ENCODE measurements at regions not wholly inside any gene's neighbourhood (a gene's known extent, or its start where the extent isn't known, plus 50 kb on each side); places are given as distances from the start of the nearest gene placed in this dataset.

- no peak overlapping the region for H3K4me3 ChIP-seq (ENCODE audit: low read length)
- no peaks in the 10 kb centered on the region for H3K9me3 ChIP-seq (ENCODE audit: control insufficient read depth, low read length)
- WGBS = 26% methylated on average over 1 of the region's 1 CpG
- DNase-seq = no peak
- intact Hi-C loops (cut with DNase I) = no loop called here
- no peaks in the 10 kb centered on the region for H3K27me3 ChIP-seq (ENCODE audit: control insufficient read depth, insufficient read depth)
- H3K4me1 ChIP-seq (ENCODE audit: control insufficient read depth, insufficient read depth, low read length) = no peaks in the 10 kb centered on the region
- H3K27ac ChIP-seq (ENCODE audit: low read length) = no peak overlapping the region
- no peak for ATAC-seq
These were observed 586.5 kb upstream of the EPHA7 start for GRCh38 chr6:94005835-94006234.

GRCh38 chr6:93992976-93993375, 573.6 kb upstream of the EPHA7 start:
- no peaks in the 10 kb centered on the region for H3K27me3 ChIP-seq (ENCODE audit: control insufficient read depth, insufficient read depth)
- WGBS = 16% methylated on average over 1 of the region's 1 CpG
- ATAC-seq (no peak), DNase-seq (no peak)
- no peaks in the 10 kb centered on the region for H3K4me1 ChIP-seq (ENCODE audit: control insufficient read depth, insufficient read depth, low read length)
- H3K27ac ChIP-seq (ENCODE audit: low read length) = no peak overlapping the region
- H3K4me3 ChIP-seq (ENCODE audit: low read length) = no peak overlapping the region
- H3K9me3 ChIP-seq (ENCODE audit: control insufficient read depth, low read length) = no peaks in the 10 kb centered on the region
- intact Hi-C loops (cut with DNase I) = no loop called here

GRCh38 chr6:93989630-93990029, 570.3 kb upstream of the EPHA7 start:
- Histone ChIP-seq H3K4me1 (ENCODE audit: control insufficient read depth, insufficient read depth, low read length) (no peaks in the 10 kb centered on the region), H3K27me3 (ENCODE audit: control insufficient read depth, insufficient read depth) (no peaks in the 10 kb centered on the region), H3K4me3 (ENCODE audit: low read length) (no peak overlapping the region), H3K9me3 (ENCODE audit: control insufficient read depth, low read length) (no peaks in the 10 kb centered on the region), H3K27ac (ENCODE audit: low read length) (no peak overlapping the region)
- intact Hi-C loops (cut with DNase I) = no loop called here
- no peak for DNase-seq
- WGBS = 92% methylated on average over 2 of the region's 2 CpGs
- ATAC-seq = no peak

DNA sequence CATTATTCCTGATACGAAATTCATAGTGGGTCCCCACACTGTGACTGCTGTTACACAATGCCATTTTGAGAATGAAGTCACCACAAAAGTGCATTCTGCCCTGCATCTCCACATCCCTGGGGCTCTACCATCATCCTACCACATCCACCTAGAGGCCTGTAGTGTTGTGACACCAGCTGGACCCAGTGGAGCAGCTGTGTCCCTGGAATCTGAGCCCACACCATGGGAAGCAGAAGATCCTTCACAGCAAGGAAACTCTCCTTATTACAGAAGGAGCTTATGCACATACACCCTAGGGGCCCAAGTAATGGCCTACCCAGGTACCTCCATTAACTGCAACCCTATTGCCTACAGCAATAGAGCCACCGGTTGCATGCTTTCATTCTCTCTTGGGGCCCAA, 566.6 kb upstream of the EPHA7 start:
- ATAC-seq (no peak), DNase-seq (no peak)
- intact Hi-C loops (cut with DNase I) = no loop called here
- Histone ChIP-seq H3K4me3 (ENCODE audit: low read length) (no peak overlapping the region), H3K4me1 (ENCODE audit: control insufficient read depth, insufficient read depth, low read length) (no peaks in the 10 kb centered on the region), H3K9me3 (ENCODE audit: control insufficient read depth, low read length) (no peaks in the 10 kb centered on the region), H3K27ac (ENCODE audit: low read length) (no peak overlapping the region), H3K27me3 (ENCODE audit: control insufficient read depth, insufficient read depth) (no peaks in the 10 kb centered on the region)
- WGBS = 81% methylated on average over 2 of the region's 2 CpGs

GRCh38 chr6:93975159-93975558, 555.8 kb upstream of the EPHA7 start:
- no peak for ATAC-seq
- H3K9me3 ChIP-seq (ENCODE audit: control insufficient read depth, low read length) = no peaks in the 10 kb centered on the region
- no peaks in the 10 kb centered on the region for H3K27me3 ChIP-seq (ENCODE audit: control insufficient read depth, insufficient read depth)
- DNase-seq = no peak
- no peak overlapping the region for H3K27ac ChIP-seq (ENCODE audit: low read length)
- H3K4me3 ChIP-seq (ENCODE audit: low read length) = no peak overlapping the region
- intact Hi-C loops (cut with DNase I) = no loop called here
- no peaks in the 10 kb centered on the region for H3K4me1 ChIP-seq (ENCODE audit: control insufficient read depth, insufficient read depth, low read length)
- WGBS = 58% methylated on average over 3 of the region's 3 CpGs

GRCh38 chr6:93974332-93974731, 555.0 kb upstream of the EPHA7 start:
- intact Hi-C loops (cut with DNase I) = no loop called here
- 80% methylated on average over 2 of the region's 2 CpGs for WGBS
- no peaks in the 10 kb centered on the region for H3K9me3 ChIP-seq (ENCODE audit: control insufficient read depth, low read length)
- ATAC-seq (no peak), DNase-seq (no peak)
- H3K27ac ChIP-seq (ENCODE audit: low read length) = no peak overlapping the region
- H3K4me1 ChIP-seq (ENCODE audit: control insufficient read depth, insufficient read depth, low read length) = no peaks in the 10 kb centered on the region
- no peak overlapping the region for H3K4me3 ChIP-seq (ENCODE audit: low read length)
- H3K27me3 ChIP-seq (ENCODE audit: control insufficient read depth, insufficient read depth) = no peaks in the 10 kb centered on the region

GRCh38 chr6:93972791-93973190, 553.4 kb upstream of the EPHA7 start:
- no peaks in the 10 kb centered on the region for H3K9me3 ChIP-seq (ENCODE audit: control insufficient read depth, low read length)
- ATAC-seq (no peak), DNase-seq (no peak)
- no peak overlapping the region for H3K4me3 ChIP-seq (ENCODE audit: low read length)
- H3K27ac ChIP-seq (ENCODE audit: low read length) = no peak overlapping the region
- no peaks in the 10 kb centered on the region for H3K27me3 ChIP-seq (ENCODE audit: control insufficient read depth, insufficient read depth)
- intact Hi-C loops (cut with DNase I) = no loop called here
- 80% methylated on average over 3 of the region's 3 CpGs for WGBS
- no peaks in the 10 kb centered on the region for H3K4me1 ChIP-seq (ENCODE audit: control insufficient read depth, insufficient read depth, low read length)

GRCh38 chr6:93970684-93971083, 551.3 kb upstream of the EPHA7 start:
- Histone ChIP-seq H3K4me3 (ENCODE audit: low read length) (no peak overlapping the region), H3K27me3 (ENCODE audit: control insufficient read depth, insufficient read depth) (no peaks in the 10 kb centered on the region), H3K4me1 (ENCODE audit: control insufficient read depth, insufficient read depth, low read length) (no peaks in the 10 kb centered on the region), H3K27ac (ENCODE audit: low read length) (no peak overlapping the region), H3K9me3 (ENCODE audit: control insufficient read depth, low read length) (no peaks in the 10 kb centered on the region)
- DNase-seq (no peak), ATAC-seq (no peak)
- 37% methylated on average over 5 of the region's 5 CpGs for WGBS
- intact Hi-C loops (cut with DNase I) = no loop called here

GRCh38 chr6:93968126-93968525, 548.8 kb upstream of the EPHA7 start:
- 81% methylated on average over 4 of the region's 4 CpGs for WGBS
- intact Hi-C loops (cut with DNase I) = no loop called here

DNA sequence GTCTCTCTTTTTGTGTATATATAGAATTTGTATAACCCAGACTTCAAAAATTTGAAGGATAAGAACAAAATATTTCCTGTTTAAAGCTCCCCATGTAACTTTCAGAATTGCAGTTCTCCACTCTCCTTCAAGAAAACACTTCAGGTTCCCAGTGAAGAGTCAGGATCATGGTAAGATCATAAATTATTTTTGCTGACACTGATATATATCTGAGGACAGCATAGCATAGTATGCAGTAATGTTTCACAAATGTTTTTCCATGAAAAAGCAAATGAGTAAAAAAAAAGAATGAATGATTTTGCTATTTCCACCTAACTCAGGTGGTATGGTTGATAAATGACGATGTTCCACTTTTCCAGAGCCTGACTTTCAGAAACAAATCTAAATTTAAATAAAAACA, 545.6 kb upstream of the EPHA7 start:
- WGBS = 68% methylated on average over 1 of the region's 1 CpG
- Histone ChIP-seq H3K4me3 (ENCODE audit: low read length) (no peak overlapping the region), H3K27me3 (ENCODE audit: control insufficient read depth, insufficient read depth) (no peaks in the 10 kb centered on the region), H3K27ac (ENCODE audit: low read length) (no peak overlapping the region), H3K4me1 (ENCODE audit: control insufficient read depth, insufficient read depth, low read length) (no peaks in the 10 kb centered on the region), H3K9me3 (ENCODE audit: control insufficient read depth, low read length) (no peaks in the 10 kb centered on the region)
- DNase-seq = no peak
- no peak for ATAC-seq
- intact Hi-C loops (cut with DNase I) = no loop called here

More at GRCh38 chr6:93968126-93968525, 548.8 kb upstream of the EPHA7 start:
- H3K27ac ChIP-seq (ENCODE audit: low read length) = no peak overlapping the region
- no peaks in the 10 kb centered on the region for H3K9me3 ChIP-seq (ENCODE audit: control insufficient read depth, low read length)
- no peak for DNase-seq
- no peak for ATAC-seq
- H3K27me3 ChIP-seq (ENCODE audit: control insufficient read depth, insufficient read depth) = no peaks in the 10 kb centered on the region
- H3K4me3 ChIP-seq (ENCODE audit: low read length) = no peak overlapping the region
- no peaks in the 10 kb centered on the region for H3K4me1 ChIP-seq (ENCODE audit: control insufficient read depth, insufficient read depth, low read length)

- H3K27ac ChIP-seq (ENCODE audit: low read length) = no peak overlapping the region
- no peak overlapping the region for H3K4me3 ChIP-seq (ENCODE audit: low read length)
- no peaks in the 10 kb centered on the region for H3K9me3 ChIP-seq (ENCODE audit: control insufficient read depth, low read length)
- DNase-seq = no peak
- no peak for ATAC-seq
- H3K4me1 ChIP-seq (ENCODE audit: control insufficient read depth, insufficient read depth, low read length) = no peaks in the 10 kb centered on the region
- H3K27me3 ChIP-seq (ENCODE audit: control insufficient read depth, insufficient read depth) = no peaks in the 10 kb centered on the region
- 60% methylated on average over 1 of the region's 1 CpG for WGBS
- intact Hi-C loops (cut with DNase I) = no loop called here
These were observed 545.0 kb upstream of the EPHA7 start for GRCh38 chr6:93964321-93964720.

DNA sequence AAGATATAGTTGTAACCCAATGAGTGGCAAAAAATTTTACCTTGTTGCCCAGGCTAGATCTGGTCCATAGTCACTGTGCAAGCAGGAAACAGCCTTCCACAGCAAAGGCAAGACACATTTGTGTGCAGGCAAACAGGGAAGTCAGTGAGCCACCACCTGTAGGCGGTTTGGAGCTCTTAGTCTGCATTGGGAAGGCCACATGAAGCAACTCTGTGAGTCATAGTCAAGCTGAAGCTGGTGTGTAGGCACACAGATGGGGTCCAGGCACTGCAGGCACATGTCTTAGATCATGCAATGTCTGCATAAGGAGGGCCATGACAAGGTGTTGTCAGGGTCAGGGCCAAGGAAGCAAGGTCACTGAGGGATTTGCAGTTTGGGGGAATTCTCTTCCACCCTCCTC, 543.2 kb upstream of the EPHA7 start:
- WGBS = 67% methylated on average over 1 of the region's 1 CpG
- no peak overlapping the region for H3K27ac ChIP-seq (ENCODE audit: low read length)
- intact Hi-C loops (cut with DNase I) = no loop called here
- no peaks in the 10 kb centered on the region for H3K27me3 ChIP-seq (ENCODE audit: control insufficient read depth, insufficient read depth)
- no peaks in the 10 kb centered on the region for H3K9me3 ChIP-seq (ENCODE audit: control insufficient read depth, low read length)
- ATAC-seq = no peak
- no peaks in the 10 kb centered on the region for H3K4me1 ChIP-seq (ENCODE audit: control insufficient read depth, insufficient read depth, low read length)
- DNase-seq = no peak
- no peak overlapping the region for H3K4me3 ChIP-seq (ENCODE audit: low read length)
